SK-N-SH (cell line): ENCODE measurements at regions not wholly inside any gene's neighbourhood (a gene's known extent, or its start where the extent isn't known, plus 50 kb on each side); places are given as distances from the start of the nearest gene placed in this dataset.

ENCODE experiments used
- CTCF ChIA-PET: fragments of 300-600, 350-600 bp; formaldehyde crosslinking; extraction: SDS; loops from one replicate; lab custom pipeline; 2021; lab: Yijun Ruan, JAX
- POLR2A ChIA-PET: fragments of 350-600 bp; sonication (Branson Sonifier 250); formaldehyde crosslinking; extraction: SDS; loops from one replicate; lab custom pipeline; 2020; ENCODE audit warnings: antibody characterized with exemption, inconsistent platforms; lab: Yijun Ruan, JAX
- DNase-seq: peaks from one replicate; pipeline ENCODE4 v3.0.0; 2012
- H2AFZ ChIP-seq: fragments of 200-600 bp; sonication (generic); 2 replicates; pipeline ENCODE4 v1.8.1; 2016; ENCODE audit warnings: antibody characterized with exemption, mild to moderate bottlenecking, low read depth
- H3F3A ChIP-seq: fragments of 200-600 bp; sonication (generic); replicated peaks from 2 replicates; pipeline ENCODE3; 2016; ENCODE audit warnings: antibody characterized with exemption, mild to moderate bottlenecking; ENCODE audit not compliant: insufficient read depth
- H3K27ac ChIP-seq, 2 experiments: fragments of 200-500 bp in 1 of 2; fragments of 200-600 bp in 1 of 2; sonication (Bioruptor generic) in 1 of 2; sonication (generic), shearing (Covaris generic) in 1 of 2; 2 replicates each; pipeline versions ENCODE4 v1.5.1 to v1.6.1; 2014 to 2016; ENCODE audit warnings: low read depth in 2 of 2, inconsistent platforms in 1 of 2, low read length in 1 of 2, mild to moderate bottlenecking in 1 of 2, mixed read lengths in 1 of 2
- H3K27me3 ChIP-seq: fragments of 200-600 bp; sonication (generic), shearing (Covaris generic); 2 replicates; pipeline ENCODE4 v1.6.1; 2016; ENCODE audit warnings: mixed run types; ENCODE audit not compliant: insufficient read depth
- H3K36me3 ChIP-seq, 2 experiments: fragments of 200-500 bp in 1 of 2; fragments of 200-600 bp in 1 of 2; sonication (Bioruptor generic) in 1 of 2; sonication (generic) in 1 of 2; replicated peaks in 1 of 2; 2 replicates each; pipeline versions ENCODE3 to v1.5.1; 2014 to 2016; ENCODE audit warnings: low read length in 1 of 2, mild to moderate bottlenecking in 1 of 2; ENCODE audit not compliant: insufficient read depth in 2 of 2, control insufficient read depth in 1 of 2
- H3K4me1 ChIP-seq, 2 experiments: fragments of 200-500 bp in 1 of 2; fragments of 200-600 bp in 1 of 2; sonication (Bioruptor generic) in 1 of 2; sonication (generic), shearing (Covaris generic) in 1 of 2; 2 replicates each; pipeline versions ENCODE4 v1.5.1 to v1.6.1; 2014 to 2016; ENCODE audit warnings: low read depth in 1 of 2, low read length in 1 of 2, mixed run types in 1 of 2; ENCODE audit not compliant: insufficient read depth in 2 of 2, control insufficient read depth in 1 of 2
- H3K4me2 ChIP-seq: fragments of 200-600 bp; sonication (generic), shearing (Covaris generic); 2 replicates; pipeline ENCODE4 v1.6.1; 2017; ENCODE audit warnings: mixed run types
- H3K4me3 ChIP-seq, 2 experiments: fragments of 200-500 bp in 1 of 2; fragments of 200-600 bp in 1 of 2; sonication (Bioruptor generic) in 1 of 2; sonication (generic), shearing (Covaris generic) in 1 of 2; 2 replicates each; pipeline versions ENCODE4 v1.5.1 to v1.8.1; 2014 to 2016; ENCODE audit warnings: low read depth in 2 of 2, inconsistent platforms in 1 of 2, low read length in 1 of 2, mild to moderate bottlenecking in 1 of 2, mixed read lengths in 1 of 2, moderate library complexity in 1 of 2
- H3K79me2 ChIP-seq: fragments of 200-600 bp; sonication (generic); 2 replicates; pipeline ENCODE4 v1.8.1; 2017; ENCODE audit warnings: mild to moderate bottlenecking; ENCODE audit not compliant: insufficient read depth
- H3K9ac ChIP-seq: fragments of 200-600 bp; sonication (generic); 2 replicates; pipeline ENCODE4 v1.6.1; 2017; ENCODE audit warnings: mixed run types
- H3K9me2 ChIP-seq: fragments of 200-600 bp; sonication (generic); 2 replicates; pipeline ENCODE4 v1.6.1; 2017; ENCODE audit warnings: mixed run types
- H3K9me3 ChIP-seq: fragments of 200-600 bp; sonication (generic); 2 replicates; pipeline ENCODE4 v1.6.1; 2017; ENCODE audit warnings: mixed run types, mild to moderate bottlenecking, moderate library complexity
- H4K20me1 ChIP-seq: fragments of 200-600 bp; sonication (generic); 2 replicates; pipeline ENCODE4 v1.6.1; 2017; ENCODE audit warnings: mild to moderate bottlenecking, mixed run types; ENCODE audit not compliant: insufficient read depth
- CHD2 ChIP-seq: fragments of 150-350 bp; IDR thresholded peaks from 2 replicates; pipeline ENCODE4 v1.6.1; 2018; ENCODE audit warnings: low read length; ENCODE audit not compliant: partially characterized antibody
- EZH2phosphoT487 ChIP-seq: fragments of 200-600 bp; sonication (generic); IDR thresholded peaks from 2 replicates; pipeline ENCODE4 v1.6.1; 2017; ENCODE audit warnings: low read depth, mixed run types, mild to moderate bottlenecking, antibody characterized with exemption, moderate library complexity, borderline replicate concordance
- FOSL2 ChIP-seq: IDR thresholded peaks from 2 replicates; pipeline ENCODE4 v1.4.0; 2012; ENCODE audit warnings: low read depth, mild to moderate bottlenecking, moderate library complexity, borderline replicate concordance
- FOXM1 ChIP-seq: IDR thresholded peaks from 2 replicates; pipeline ENCODE4 v1.4.0; 2012; ENCODE audit warnings: low read depth, mild to moderate bottlenecking
- GABPA ChIP-seq: IDR thresholded peaks from 2 replicates; pipeline ENCODE4 v1.4.0; 2012; ENCODE audit warnings: low read depth, mild to moderate bottlenecking
- GATA2 ChIP-seq: sonication (generic); formaldehyde crosslinking; IDR thresholded peaks from 2 replicates; pipeline ENCODE4 v1.5.0; 2020; ENCODE audit warnings: mild to moderate bottlenecking, missing genetic modification reagents
- JUND ChIP-seq: IDR thresholded peaks from 2 replicates; pipeline ENCODE4 v1.4.0; 2012
- POLR2AphosphoS5 ChIP-seq: IDR thresholded peaks from 2 replicates; pipeline ENCODE4 v1.6.1; 2012; ENCODE audit warnings: low read depth, low read length
- RAD21 ChIP-seq: IDR thresholded peaks from 2 replicates; pipeline ENCODE4 v1.6.1; 2012; ENCODE audit warnings: mild to moderate bottlenecking, low read length
- RFX5 ChIP-seq: IDR thresholded peaks from 2 replicates; pipeline ENCODE4 v1.6.1; 2012; ENCODE audit warnings: mild to moderate bottlenecking, improper control_type of control experiment, low read length
- TCF12 ChIP-seq: IDR thresholded peaks from 2 replicates; pipeline ENCODE4 v1.4.0; 2012
- USF1 ChIP-seq: IDR thresholded peaks from 2 replicates; pipeline ENCODE4 v1.4.0; 2012; ENCODE audit warnings: low read depth, borderline replicate concordance
- USF2 ChIP-seq: fragments of 150-350 bp; IDR thresholded peaks from 2 replicates; pipeline ENCODE4 v1.6.1; 2017; ENCODE audit warnings: antibody characterized with exemption, low read length, low read depth, borderline replicate concordance
- YY1 ChIP-seq: IDR thresholded peaks from 2 replicates; pipeline ENCODE4 v1.4.0; 2012; ENCODE audit warnings: low read depth, mild to moderate bottlenecking
- WGBS: methylation state at CpG from one replicate; pipeline ENCODE4 v1.1.6; 2017; ENCODE audit warnings: low lambda C conversion rate; 5-methylcytosine and 5-hydroxymethylcytosine counted together
- TF ChIP-seq, protein P1 (sequence below): fragments of 150-350 bp; IDR thresholded peaks from 2 replicates; pipeline ENCODE4 v1.6.1; 2016; ENCODE audit warnings: mild to moderate bottlenecking, low read depth, low read length
- TF ChIP-seq, protein P2 (sequence below): IDR thresholded peaks from 2 replicates; pipeline ENCODE4 v1.6.1; 2012; ENCODE audit warnings: mild to moderate bottlenecking, low read depth, low read length, moderate library complexity

DNA sequence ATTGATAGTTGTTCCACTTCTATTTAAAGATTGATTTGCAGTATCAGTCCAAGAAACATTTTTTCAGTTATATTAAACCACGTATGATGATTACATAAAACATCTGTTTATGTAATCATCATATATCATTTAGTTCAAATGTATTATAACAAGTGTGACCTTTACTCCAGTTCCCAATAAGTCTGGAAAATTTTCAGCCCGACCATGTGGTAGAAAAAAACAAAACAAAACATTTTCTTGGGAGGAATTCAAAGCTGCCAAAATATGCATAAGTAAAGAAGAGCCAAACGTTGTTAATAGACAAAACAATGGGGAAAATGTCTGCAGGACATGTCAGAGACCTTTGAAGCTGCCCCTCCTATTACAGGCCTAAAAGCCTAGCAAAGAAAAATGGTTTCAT is 709.1 kb downstream of the FAT4 start:
- 46% methylated on average over 3 of the region's 3 CpGs for WGBS
- CTCF ChIA-PET: no interaction called here
- Histone ChIP-seq H3K9me3 (no peaks in the 10 kb centered on the region), H3F3A (no peaks in the 10 kb centered on the region), H3K27me3 (no peaks in the 10 kb centered on the region), H3K4me2 (no peak overlapping the region), H3K27ac (no peak overlapping the region), H3K4me1 (no peaks in the 10 kb centered on the region), H3K9ac (no peak overlapping the region), H3K79me2 (no peaks in the 10 kb centered on the region), H3K36me3 (no peaks in the 10 kb centered on the region), H3K4me3 (no peak overlapping the region), H3K9me2 (no peaks in the 10 kb centered on the region), H2AFZ (no peak overlapping the region), H4K20me1 (no peaks in the 10 kb centered on the region)
- no peak for DNase-seq
- POLR2A ChIA-PET: no interaction called here
- TF ChIP-seq TCF12 (no peak), USF2 (no peak), FOSL2 (no peak), FOXM1 (no peak), POLR2AphosphoS5 (no peak), JUND (no peak), CHD2 (no peak), RAD21 (no peak)
- TF ChIP-seq, protein P1, sequence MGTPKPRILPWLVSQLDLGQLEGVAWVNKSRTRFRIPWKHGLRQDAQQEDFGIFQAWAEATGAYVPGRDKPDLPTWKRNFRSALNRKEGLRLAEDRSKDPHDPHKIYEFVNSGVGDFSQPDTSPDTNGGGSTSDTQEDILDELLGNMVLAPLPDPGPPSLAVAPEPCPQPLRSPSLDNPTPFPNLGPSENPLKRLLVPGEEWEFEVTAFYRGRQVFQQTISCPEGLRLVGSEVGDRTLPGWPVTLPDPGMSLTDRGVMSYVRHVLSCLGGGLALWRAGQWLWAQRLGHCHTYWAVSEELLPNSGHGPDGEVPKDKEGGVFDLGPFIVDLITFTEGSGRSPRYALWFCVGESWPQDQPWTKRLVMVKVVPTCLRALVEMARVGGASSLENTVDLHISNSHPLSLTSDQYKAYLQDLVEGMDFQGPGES: no peak

DNA sequence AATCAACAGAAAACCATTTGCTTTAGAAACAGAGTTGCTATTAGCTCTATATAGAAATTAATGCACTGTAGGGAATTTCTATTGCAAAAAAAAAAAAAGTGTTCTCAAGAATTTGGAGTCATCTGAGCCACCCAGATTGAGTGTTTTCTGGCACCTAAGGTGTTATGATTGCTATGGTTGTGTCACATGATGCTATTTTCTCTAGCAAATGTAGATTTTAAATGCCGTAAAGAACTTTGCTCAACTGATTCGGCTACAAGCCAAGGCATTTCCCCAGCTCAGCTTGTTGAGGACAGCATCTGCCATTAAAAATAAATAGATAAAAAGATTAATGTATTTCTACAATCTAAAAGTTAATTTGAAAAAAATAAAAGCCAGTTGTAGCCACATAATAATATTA is 712.8 kb downstream of the FAT4 start:
- Histone ChIP-seq H2AFZ (no peak overlapping the region), H3K9me3 (no peaks in the 10 kb centered on the region), H3F3A (no peaks in the 10 kb centered on the region), H3K27ac (no peak overlapping the region), H3K9ac (no peak overlapping the region), H3K4me2 (no peak overlapping the region), H3K27me3 (no peaks in the 10 kb centered on the region), H3K79me2 (no peaks in the 10 kb centered on the region), H4K20me1 (no peaks in the 10 kb centered on the region), H3K9me2 (no peaks in the 10 kb centered on the region), H3K4me3 (no peak overlapping the region), H3K36me3 (no peaks in the 10 kb centered on the region), H3K4me1 (no peaks in the 10 kb centered on the region)
- TF ChIP-seq GATA2: no peak
- no peak for TF ChIP-seq EZH2phosphoT487
- no peak for TF ChIP-seq GABPA
- TF ChIP-seq JUND: no peak
- no peak for TF ChIP-seq YY1
- TF ChIP-seq POLR2AphosphoS5: no peak
- no peak for DNase-seq
- CTCF ChIA-PET: no interaction called here
- 73% methylated on average over 2 of the region's 2 CpGs for WGBS
- POLR2A ChIA-PET: no interaction called here

DNA sequence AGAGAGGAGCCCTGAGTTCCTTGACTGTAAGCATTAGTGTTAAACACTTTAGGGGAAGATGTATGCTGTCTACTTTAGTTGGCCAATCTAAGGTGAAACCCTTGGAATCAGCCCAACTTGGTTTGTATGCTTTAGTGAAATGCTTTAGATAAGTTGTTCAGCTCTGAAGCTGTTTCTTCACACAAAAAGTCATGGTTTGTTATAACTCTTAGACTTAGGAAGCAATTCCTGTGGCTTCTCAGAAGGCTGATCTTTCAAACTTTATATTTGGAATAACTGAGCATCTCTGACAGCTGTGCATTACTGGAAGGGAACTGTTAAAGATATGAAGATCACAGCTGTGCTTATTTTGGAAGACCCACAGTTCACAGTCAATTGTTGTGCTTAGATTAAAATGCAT is 714.1 kb downstream of the FAT4 start:
- Histone ChIP-seq H3K79me2 (no peaks in the 10 kb centered on the region), H3K27me3 (no peaks in the 10 kb centered on the region), H3K36me3 (no peaks in the 10 kb centered on the region), H3F3A (no peaks in the 10 kb centered on the region), H3K27ac (no peak overlapping the region), H3K9me2 (no peaks in the 10 kb centered on the region), H3K4me1 (no peaks in the 10 kb centered on the region), H2AFZ (no peak overlapping the region), H3K4me2 (no peak overlapping the region), H4K20me1 (no peaks in the 10 kb centered on the region), H3K9ac (no peak overlapping the region), H3K9me3 (no peaks in the 10 kb centered on the region), H3K4me3 (no peak overlapping the region)
- ChIA-PET CTCF (no interaction called here), POLR2A (no interaction called here)
- DNase-seq: no peak
- TF ChIP-seq YY1: no peak
- TF ChIP-seq TCF12: no peak
- no peak for TF ChIP-seq GABPA
- no peak for TF ChIP-seq RFX5
- TF ChIP-seq, protein P2, sequence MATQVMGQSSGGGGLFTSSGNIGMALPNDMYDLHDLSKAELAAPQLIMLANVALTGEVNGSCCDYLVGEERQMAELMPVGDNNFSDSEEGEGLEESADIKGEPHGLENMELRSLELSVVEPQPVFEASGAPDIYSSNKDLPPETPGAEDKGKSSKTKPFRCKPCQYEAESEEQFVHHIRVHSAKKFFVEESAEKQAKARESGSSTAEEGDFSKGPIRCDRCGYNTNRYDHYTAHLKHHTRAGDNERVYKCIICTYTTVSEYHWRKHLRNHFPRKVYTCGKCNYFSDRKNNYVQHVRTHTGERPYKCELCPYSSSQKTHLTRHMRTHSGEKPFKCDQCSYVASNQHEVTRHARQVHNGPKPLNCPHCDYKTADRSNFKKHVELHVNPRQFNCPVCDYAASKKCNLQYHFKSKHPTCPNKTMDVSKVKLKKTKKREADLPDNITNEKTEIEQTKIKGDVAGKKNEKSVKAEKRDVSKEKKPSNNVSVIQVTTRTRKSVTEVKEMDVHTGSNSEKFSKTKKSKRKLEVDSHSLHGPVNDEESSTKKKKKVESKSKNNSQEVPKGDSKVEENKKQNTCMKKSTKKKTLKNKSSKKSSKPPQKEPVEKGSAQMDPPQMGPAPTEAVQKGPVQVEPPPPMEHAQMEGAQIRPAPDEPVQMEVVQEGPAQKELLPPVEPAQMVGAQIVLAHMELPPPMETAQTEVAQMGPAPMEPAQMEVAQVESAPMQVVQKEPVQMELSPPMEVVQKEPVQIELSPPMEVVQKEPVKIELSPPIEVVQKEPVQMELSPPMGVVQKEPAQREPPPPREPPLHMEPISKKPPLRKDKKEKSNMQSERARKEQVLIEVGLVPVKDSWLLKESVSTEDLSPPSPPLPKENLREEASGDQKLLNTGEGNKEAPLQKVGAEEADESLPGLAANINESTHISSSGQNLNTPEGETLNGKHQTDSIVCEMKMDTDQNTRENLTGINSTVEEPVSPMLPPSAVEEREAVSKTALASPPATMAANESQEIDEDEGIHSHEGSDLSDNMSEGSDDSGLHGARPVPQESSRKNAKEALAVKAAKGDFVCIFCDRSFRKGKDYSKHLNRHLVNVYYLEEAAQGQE: no peak
- no peak for TF ChIP-seq USF1
- TF ChIP-seq POLR2AphosphoS5: no peak
- no peak for TF ChIP-seq JUND
- no peak for TF ChIP-seq USF2
